ENCODE measurements at regions not wholly inside any gene's neighbourhood (a gene's known extent, or its start where the extent isn't known, plus 50 kb on each side); places are given as distances from the start of the nearest gene placed in this dataset.
A peak's percentile ranks its signal among the peaks of the same experiment; 100 is the strongest.
"Not testable (repeated sequence)": the region's sequence is repeated elsewhere in the genome, so short reads cannot be mapped to it uniquely, and the experiment has no call there.

GRCh38 chr7:79998363-79998762 is 136.3 kb upstream of the GNAI1 start:
- H2AK5ac ChIP-seq (ENCODE audit: low read length) = no peak overlapping the region
- H3K9me3 ChIP-seq (ENCODE audit: insufficient read depth, low read depth, low read length) = no peaks in the 10 kb centered on the region
- no peak overlapping the region for H2BK120ac ChIP-seq (ENCODE audit: insufficient read depth, low read length, poor library complexity)
- no peak overlapping the region for H4K12ac ChIP-seq (ENCODE audit: low read depth, low read length)
- H3K18ac ChIP-seq (ENCODE audit: low read length) = no peak overlapping the region
- no peak overlapping the region for H4K91ac ChIP-seq (ENCODE audit: low read depth, low read length)
- H3K36me3 ChIP-seq (ENCODE audit: control insufficient read depth in 1 of 2, insufficient read depth in 2 of 2, low read length in 2 of 2) = no peaks in the 10 kb centered on the region
- no peak overlapping the region for H3K14ac ChIP-seq (ENCODE audit: low read length)
- no peaks in the 10 kb centered on the region for H3K27me3 ChIP-seq (ENCODE audit: insufficient read depth, low read length)
- no peak overlapping the region for H3K23ac ChIP-seq (ENCODE audit: low read length)
- no peaks in the 10 kb centered on the region for H3K79me2 ChIP-seq (ENCODE audit: control insufficient read depth, insufficient read depth, low read length, poor library complexity)
- no peak overlapping the region for H3K4ac ChIP-seq (ENCODE audit: low read depth, low read length)
- no peak overlapping the region for H2BK12ac ChIP-seq (ENCODE audit: low read length)
- H4K8ac ChIP-seq (ENCODE audit: low read depth, low read length) = no peak overlapping the region
- H2BK5ac ChIP-seq (ENCODE audit: low read depth, low read length, poor library complexity) = no peak overlapping the region
- WGBS (ENCODE audit: extremely low coverage, insufficient coverage, insufficient read length) = no CpG with 5 or more reads among the region's 1 CpG
- H3K4me1 ChIP-seq (ENCODE audit: control insufficient read depth in 1 of 2, insufficient read depth in 2 of 2, low read length in 2 of 2) = no peaks in the 10 kb centered on the region
- no peak overlapping the region for H3K4me2 ChIP-seq (ENCODE audit: low read length)
- H2AFZ ChIP-seq (ENCODE audit: insufficient read depth, low read length, poor library complexity) = no peak overlapping the region
- DNase-seq = no peak
- H3K9ac ChIP-seq (ENCODE audit: low read length) = no peak overlapping the region
- no peaks in the 10 kb centered on the region for H3K79me1 ChIP-seq (ENCODE audit: low read length)
- H3K27ac ChIP-seq (ENCODE audit: low read depth, low read length) = no peak overlapping the region
- no peak overlapping the region for H3K4me3 ChIP-seq (ENCODE audit: low read depth, low read length)

- Histone ChIP-seq H3K4me3 (ENCODE audit: low read depth, low read length) (no peak overlapping the region), H3K14ac (ENCODE audit: low read length) (no peak overlapping the region), H3K36me3 (ENCODE audit: control insufficient read depth in 1 of 2, insufficient read depth in 2 of 2, low read length in 2 of 2) (no peaks in the 10 kb centered on the region), H2BK12ac (ENCODE audit: low read length) (no peak overlapping the region), H3K4ac (ENCODE audit: low read depth, low read length) (no peak overlapping the region), H3K27ac (ENCODE audit: low read depth, low read length) (no peak overlapping the region), H4K91ac (ENCODE audit: low read depth, low read length) (no peak overlapping the region), H3K4me1 (ENCODE audit: control insufficient read depth in 1 of 2, insufficient read depth in 2 of 2, low read length in 2 of 2) (no peaks in the 10 kb centered on the region), H3K9ac (ENCODE audit: low read length) (no peak overlapping the region), H3K9me3 (ENCODE audit: insufficient read depth, low read depth, low read length) (no peaks in the 10 kb centered on the region), H3K23ac (ENCODE audit: low read length) (no peak overlapping the region), H2BK120ac (ENCODE audit: insufficient read depth, low read length, poor library complexity) (no peak overlapping the region), H3K79me2 (ENCODE audit: control insufficient read depth, insufficient read depth, low read length, poor library complexity) (no peaks in the 10 kb centered on the region), H2AK5ac (ENCODE audit: low read length) (no peak overlapping the region), H3K27me3 (ENCODE audit: insufficient read depth, low read length) (no peaks in the 10 kb centered on the region), H3K4me2 (ENCODE audit: low read length) (no peak overlapping the region), H3K79me1 (ENCODE audit: low read length) (no peaks in the 10 kb centered on the region), H4K12ac (ENCODE audit: low read depth, low read length) (no peak overlapping the region), H3K18ac (ENCODE audit: low read length) (no peak overlapping the region), H4K8ac (ENCODE audit: low read depth, low read length) (no peak overlapping the region), H2AFZ (ENCODE audit: insufficient read depth, low read length, poor library complexity) (no peak overlapping the region), H2BK5ac (ENCODE audit: low read depth, low read length, poor library complexity) (no peak overlapping the region)
- no CpG with 5 or more reads among the region's 1 CpG for WGBS (ENCODE audit: extremely low coverage, insufficient coverage, insufficient read length)
- no peak for DNase-seq
Measured at GRCh38 chr7:79997345-79997744, 137.3 kb upstream of the GNAI1 start.

GRCh38 chr7:79995741-79996140 is 138.9 kb upstream of the GNAI1 start:
- H3K27ac ChIP-seq (ENCODE audit: low read depth, low read length); H4K91ac ChIP-seq (ENCODE audit: low read depth, low read length); H3K23ac ChIP-seq (ENCODE audit: low read length); H2AFZ ChIP-seq (ENCODE audit: insufficient read depth, low read length, poor library complexity); H3K4me3 ChIP-seq (ENCODE audit: low read depth, low read length); H3K9ac ChIP-seq (ENCODE audit: low read length); H3K9me3 ChIP-seq (ENCODE audit: insufficient read depth, low read depth, low read length); H3K4ac ChIP-seq (ENCODE audit: low read depth, low read length); H3K79me2 ChIP-seq (ENCODE audit: control insufficient read depth, insufficient read depth, low read length, poor library complexity); H3K14ac ChIP-seq (ENCODE audit: low read length); H3K27me3 ChIP-seq (ENCODE audit: insufficient read depth, low read length); H3K18ac ChIP-seq (ENCODE audit: low read length); H3K79me1 ChIP-seq (ENCODE audit: low read length); H4K12ac ChIP-seq (ENCODE audit: low read depth, low read length); DNase-seq; H2BK5ac ChIP-seq (ENCODE audit: low read depth, low read length, poor library complexity); H3K36me3 ChIP-seq (ENCODE audit: control insufficient read depth in 1 of 2, insufficient read depth in 2 of 2, low read length in 2 of 2); H3K4me2 ChIP-seq (ENCODE audit: low read length); H4K8ac ChIP-seq (ENCODE audit: low read depth, low read length); H2BK120ac ChIP-seq (ENCODE audit: insufficient read depth, low read length, poor library complexity); H2BK12ac ChIP-seq (ENCODE audit: low read length); H2AK5ac ChIP-seq (ENCODE audit: low read length); H3K4me1 ChIP-seq (ENCODE audit: control insufficient read depth in 1 of 2, insufficient read depth in 2 of 2, low read length in 2 of 2): not testable (repeated sequence)
- no CpG with 5 or more reads among the region's 3 CpGs for whole genome bisulfite sequencing (ENCODE audit: extremely low coverage, insufficient coverage, insufficient read length)

GRCh38 chr7:79988653-79989052 is 146.0 kb upstream of the GNAI1 start:
- Histone ChIP-seq H3K9ac (ENCODE audit: low read length) (no peak overlapping the region), H3K4ac (ENCODE audit: low read depth, low read length) (no peak overlapping the region), H2BK120ac (ENCODE audit: insufficient read depth, low read length, poor library complexity) (no peak overlapping the region), H2AFZ (ENCODE audit: insufficient read depth, low read length, poor library complexity) (no peak overlapping the region), H4K12ac (ENCODE audit: low read depth, low read length) (no peak overlapping the region), H3K27me3 (ENCODE audit: insufficient read depth, low read length) (no peaks in the 10 kb centered on the region), H2BK12ac (ENCODE audit: low read length) (no peak overlapping the region), H3K4me3 (ENCODE audit: low read depth, low read length) (no peak overlapping the region), H3K4me1 (ENCODE audit: control insufficient read depth in 1 of 2, insufficient read depth in 2 of 2, low read length in 2 of 2) (no peaks in the 10 kb centered on the region), H3K4me2 (ENCODE audit: low read length) (no peak overlapping the region), H3K18ac (ENCODE audit: low read length) (no peak overlapping the region), H3K36me3 (ENCODE audit: control insufficient read depth in 1 of 2, insufficient read depth in 2 of 2, low read length in 2 of 2) (no peaks in the 10 kb centered on the region), H3K23ac (ENCODE audit: low read length) (no peak overlapping the region), H3K9me3 (ENCODE audit: insufficient read depth, low read depth, low read length) (no peaks in the 10 kb centered on the region), H3K27ac (ENCODE audit: low read depth, low read length) (no peak overlapping the region), H2AK5ac (ENCODE audit: low read length) (no peak overlapping the region), H2BK5ac (ENCODE audit: low read depth, low read length, poor library complexity) (no peak overlapping the region), H4K8ac (ENCODE audit: low read depth, low read length) (no peak overlapping the region), H3K79me2 (ENCODE audit: control insufficient read depth, insufficient read depth, low read length, poor library complexity) (no peaks in the 10 kb centered on the region), H3K79me1 (ENCODE audit: low read length) (no peaks in the 10 kb centered on the region), H3K14ac (ENCODE audit: low read length) (no peak overlapping the region), H4K91ac (ENCODE audit: low read depth, low read length) (no peak overlapping the region)
- no CpG with 5 or more reads among the region's 1 CpG for WGBS (ENCODE audit: extremely low coverage, insufficient coverage, insufficient read length)
- DNase-seq = peak in 1 of 2 donors; percentile 23

Measured in trophoblast cell (in vitro differentiated cells and primary cell).